Trophoblast cell (in vitro differentiated cells and primary cell): ENCODE measurements at regions not wholly inside any gene's neighbourhood (a gene's known extent, or its start where the extent isn't known, plus 50 kb on each side); places are given as distances from the start of the nearest gene placed in this dataset.

Experiments used
- DNase-seq, 2 donors: peaks; one replicate each; pipeline ENCODE4 v3.0.0-alpha.2; 2016
- H2AFZ ChIP-seq: 2 replicates; pipeline ENCODE4 v1.6.1; 2013; ENCODE audit warnings: low read length, moderate library complexity, mild to moderate bottlenecking; ENCODE audit not compliant: insufficient read depth, poor library complexity
- H2AK5ac ChIP-seq: 2 replicates; pipeline ENCODE4 v1.6.1; 2013; ENCODE audit warnings: mild to moderate bottlenecking, low read length
- H2BK120ac ChIP-seq: 2 replicates; pipeline ENCODE4 v1.6.1; 2013; ENCODE audit warnings: low read length, mild to moderate bottlenecking, moderate library complexity; ENCODE audit not compliant: insufficient read depth, poor library complexity
- H2BK12ac ChIP-seq: 2 replicates; pipeline ENCODE4 v1.6.1; 2013; ENCODE audit warnings: mild to moderate bottlenecking, low read length, moderate library complexity
- H2BK5ac ChIP-seq: 2 replicates; pipeline ENCODE4 v1.6.1; 2013; ENCODE audit warnings: low read length, low read depth, moderate library complexity, mild to moderate bottlenecking; ENCODE audit not compliant: poor library complexity
- H3K14ac ChIP-seq: 2 replicates; pipeline ENCODE4 v1.6.1; 2013; ENCODE audit warnings: mild to moderate bottlenecking, low read length
- H3K18ac ChIP-seq: 2 replicates; pipeline ENCODE4 v1.6.1; 2013; ENCODE audit warnings: mild to moderate bottlenecking, low read length
- H3K23ac ChIP-seq: 2 replicates; pipeline ENCODE4 v1.6.1; 2013; ENCODE audit warnings: low read length
- H3K27ac ChIP-seq: 2 replicates; pipeline ENCODE4 v1.5.1; 2013; ENCODE audit warnings: low read depth, mild to moderate bottlenecking, inconsistent platforms, low read length, moderate library complexity
- H3K27me3 ChIP-seq: 2 replicates; pipeline ENCODE4 v1.6.1; 2013; ENCODE audit warnings: inconsistent platforms, mild to moderate bottlenecking, low read length, moderate library complexity; ENCODE audit not compliant: insufficient read depth
- H3K36me3 ChIP-seq, 2 experiments: 1 replicate in 1 of 2; 2 replicates in 1 of 2; pipeline ENCODE4 v1.6.1; 2013; ENCODE audit warnings: low read length in 2 of 2, mild to moderate bottlenecking in 2 of 2, moderate library complexity in 1 of 2; ENCODE audit not compliant: insufficient read depth in 2 of 2, control insufficient read depth in 1 of 2
- H3K4ac ChIP-seq: 2 replicates; pipeline ENCODE4 v1.6.1; 2013; ENCODE audit warnings: low read depth, mild to moderate bottlenecking, low read length, moderate library complexity
- H3K4me1 ChIP-seq, 2 experiments: 1 replicate in 1 of 2; 2 replicates in 1 of 2; pipeline ENCODE4 v1.6.1; 2013; ENCODE audit warnings: low read length in 2 of 2, mild to moderate bottlenecking in 2 of 2, moderate library complexity in 1 of 2; ENCODE audit not compliant: insufficient read depth in 2 of 2, control insufficient read depth in 1 of 2
- H3K4me2 ChIP-seq: 2 replicates; pipeline ENCODE4 v1.6.1; 2013; ENCODE audit warnings: inconsistent platforms, mild to moderate bottlenecking, low read length, moderate library complexity
- H3K4me3 ChIP-seq: 2 replicates; pipeline ENCODE4 v1.5.1; 2013; ENCODE audit warnings: mild to moderate bottlenecking, low read depth, low read length, inconsistent platforms
- H3K79me1 ChIP-seq: one replicate; pipeline ENCODE4 v1.6.1; 2013; ENCODE audit warnings: low read length
- H3K79me2 ChIP-seq: 2 replicates; pipeline ENCODE4 v1.6.1; 2013; ENCODE audit warnings: low read length, mild to moderate bottlenecking; ENCODE audit not compliant: control insufficient read depth, insufficient read depth, poor library complexity
- H3K9ac ChIP-seq: 2 replicates; pipeline ENCODE4 v1.6.1; 2013; ENCODE audit warnings: mild to moderate bottlenecking, low read length
- H3K9me3 ChIP-seq: 2 replicates; pipeline ENCODE4 v1.6.1; 2013; ENCODE audit warnings: low read depth, mild to moderate bottlenecking, control low read depth, inconsistent platforms, low read length; ENCODE audit not compliant: insufficient read depth
- H4K12ac ChIP-seq: 2 replicates; pipeline ENCODE4 v1.6.1; 2013; ENCODE audit warnings: low read depth, mild to moderate bottlenecking, low read length, moderate library complexity
- H4K8ac ChIP-seq: 2 replicates; pipeline ENCODE4 v1.6.1; 2013; ENCODE audit warnings: low read depth, mild to moderate bottlenecking, low read length, moderate library complexity
- H4K91ac ChIP-seq: one replicate; pipeline ENCODE4 v1.6.1; 2013; ENCODE audit warnings: low read depth, mild to moderate bottlenecking, low read length, moderate library complexity
- WGBS: extraction: QIAGEN DNeasy Blood & Tissue Kit; methylation state at CpG from one replicate; pipeline ENCODE4 v1.1.7; 2013; ENCODE audit warnings: missing lambda C conversion rate; ENCODE audit not compliant: insufficient read length, insufficient coverage; ENCODE audit errors: extremely low coverage; 5-methylcytosine and 5-hydroxymethylcytosine counted together

GRCh38 chrX:20414762-20415445 lies 148.2 kb upstream of the RPS6KA3 start:
- Histone ChIP-seq H3K4ac (no peak overlapping the region), H4K91ac (no peak overlapping the region), H4K12ac (no peak overlapping the region), H2BK120ac (no peak overlapping the region), H3K79me2 (no peaks in the 10 kb centered on the region), H3K23ac (no peak overlapping the region), H3K79me1 (no peaks in the 10 kb centered on the region), H3K9ac (no peak overlapping the region), H3K27ac (no peak overlapping the region), H2AFZ (no peak overlapping the region), H3K14ac (no peak overlapping the region), H3K18ac (no peak overlapping the region), H3K36me3 (no peaks in the 10 kb centered on the region), H4K8ac (no peak overlapping the region), H3K9me3 (no peaks in the 10 kb centered on the region), H2BK5ac (no peak overlapping the region), H2AK5ac (no peak overlapping the region), H3K27me3 (no peaks in the 10 kb centered on the region), H3K4me1 (peaks cover 0 to 4% of the 10 kb centered on the region in 2 experiments), H3K4me3 (no peak overlapping the region), H2BK12ac (no peak overlapping the region), H3K4me2 (no peak overlapping the region)
- no CpG with 5 or more reads among the region's 9 CpGs for WGBS
- peak; percentile 29 to 46 for DNase-seq

DNA sequence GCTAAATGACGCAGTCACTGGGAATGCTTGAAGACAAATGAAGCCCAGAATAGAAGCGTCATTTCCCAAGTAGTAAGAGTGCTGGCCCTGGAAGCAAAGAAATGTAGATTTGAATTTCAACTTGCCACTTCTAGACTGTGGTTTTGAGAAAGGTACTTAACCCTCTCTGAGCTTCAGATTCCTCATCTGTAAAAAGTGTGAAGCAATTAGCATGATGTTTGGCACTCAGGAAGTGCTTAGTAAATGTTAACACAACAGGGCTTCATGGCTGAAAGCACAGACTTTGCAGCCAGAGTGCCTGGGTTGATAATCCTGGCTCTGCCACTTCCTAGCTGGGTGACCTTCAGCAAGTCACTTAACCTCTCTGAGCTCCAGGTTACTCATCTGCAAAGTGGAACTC lies 147.4 kb upstream of the RPS6KA3 start:
- Histone ChIP-seq H2BK120ac (no peak overlapping the region), H2AK5ac (no peak overlapping the region), H3K9ac (no peak overlapping the region), H3K9me3 (no peaks in the 10 kb centered on the region), H3K18ac (no peak overlapping the region), H3K4me2 (no peak overlapping the region), H3K36me3 (no peaks in the 10 kb centered on the region), H3K14ac (no peak overlapping the region), H3K79me2 (no peaks in the 10 kb centered on the region), H2AFZ (no peak overlapping the region), H3K23ac (no peak overlapping the region), H3K4me3 (no peak overlapping the region), H4K8ac (no peak overlapping the region), H3K27ac (no peak overlapping the region), H2BK12ac (no peak overlapping the region), H3K27me3 (no peaks in the 10 kb centered on the region), H4K12ac (no peak overlapping the region), H3K79me1 (no peaks in the 10 kb centered on the region), H3K4ac (no peak overlapping the region), H3K4me1 (peaks cover 0 to 4% of the 10 kb centered on the region in 2 experiments), H2BK5ac (no peak overlapping the region), H4K91ac (no peak overlapping the region)
- no peak for DNase-seq
- no CpG with 5 or more reads among the region's 2 CpGs for WGBS

- Histone ChIP-seq H3K27me3 (no peaks in the 10 kb centered on the region), H3K79me2 (no peaks in the 10 kb centered on the region), H3K14ac (no peak overlapping the region), H2AK5ac (no peak overlapping the region), H4K91ac (no peak overlapping the region), H4K12ac (no peak overlapping the region), H3K9ac (no peak overlapping the region), H4K8ac (no peak overlapping the region), H3K4me1 (peaks cover 0 to 4% of the 10 kb centered on the region in 2 experiments), H2BK120ac (no peak overlapping the region), H3K18ac (no peak overlapping the region), H2AFZ (no peak overlapping the region), H3K4me2 (no peak overlapping the region), H3K4ac (no peak overlapping the region), H3K23ac (no peak overlapping the region), H3K9me3 (no peaks in the 10 kb centered on the region), H3K36me3 (no peaks in the 10 kb centered on the region), H3K27ac (no peak overlapping the region), H2BK12ac (no peak overlapping the region), H3K79me1 (no peaks in the 10 kb centered on the region), H3K4me3 (no peak overlapping the region), H2BK5ac (no peak overlapping the region)
- no peak for DNase-seq
- WGBS = no CpG with 5 or more reads among the region's 18 CpGs
These were observed 146.3 kb upstream of the RPS6KA3 start for GRCh38 chrX:20412871-20413486.

GRCh38 chrX:20410540-20410939 lies 143.8 kb upstream of the RPS6KA3 start:
- no peak overlapping the region for H3K4ac ChIP-seq
- H3K4me2 ChIP-seq = no peak overlapping the region
- no peak overlapping the region for H3K18ac ChIP-seq
- no peaks in the 10 kb centered on the region for H3K79me2 ChIP-seq
- no peak overlapping the region for H3K14ac ChIP-seq
- no peak overlapping the region for H4K12ac ChIP-seq
- no CpG with 5 or more reads among the region's 2 CpGs for WGBS
- no peak overlapping the region for H2AFZ ChIP-seq
- H4K8ac ChIP-seq = no peak overlapping the region
- H3K23ac ChIP-seq = no peak overlapping the region
- H3K27me3 ChIP-seq = no peaks in the 10 kb centered on the region
- no peak overlapping the region for H3K27ac ChIP-seq
- no peak overlapping the region for H2BK12ac ChIP-seq
- no peak overlapping the region for H3K9ac ChIP-seq
- H3K36me3 ChIP-seq = no peaks in the 10 kb centered on the region
- H2AK5ac ChIP-seq = no peak overlapping the region
- H3K9me3 ChIP-seq = no peaks in the 10 kb centered on the region
- no peak for DNase-seq
- H3K4me3 ChIP-seq = no peak overlapping the region
- no peaks in the 10 kb centered on the region for H3K79me1 ChIP-seq
- H2BK120ac ChIP-seq = no peak overlapping the region
- no peak overlapping the region for H2BK5ac ChIP-seq
- H3K4me1 ChIP-seq = peaks cover 0 to 4% of the 10 kb centered on the region in 2 experiments
- H4K91ac ChIP-seq = no peak overlapping the region
